ES-I3 (cell line): ENCODE measurements at regions not wholly inside any gene's neighbourhood (a gene's known extent, or its start where the extent isn't known, plus 50 kb on each side); places are given as distances from the start of the nearest gene placed in this dataset.

Experiments
- H3K36me3 ChIP-seq: 2 replicates; pipeline ENCODE4 v1.6.1; 2013; ENCODE audit warnings: mild to moderate bottlenecking, low read length, control low read depth, moderate library complexity; ENCODE audit not compliant: insufficient read depth
- H3K4me1 ChIP-seq: 2 replicates; pipeline ENCODE4 v1.6.1; 2013; ENCODE audit warnings: mild to moderate bottlenecking, control low read depth, low read length; ENCODE audit not compliant: insufficient read depth
- H3K9ac ChIP-seq: 2 replicates; pipeline ENCODE4 v1.6.1; 2013; ENCODE audit warnings: low read depth, mild to moderate bottlenecking, low read length, moderate library complexity
- H3K9me3 ChIP-seq: 2 replicates; pipeline ENCODE4 v1.6.1; 2013; ENCODE audit warnings: mild to moderate bottlenecking, low read length, moderate library complexity; ENCODE audit not compliant: control insufficient read depth, insufficient read depth

GRCh38 chr11:92511522-92512203 is 287.0 kb downstream of the FAT3 start:
- Histone ChIP-seq H3K36me3 (no peaks in the 10 kb centered on the region), H3K4me1 (peaks cover 28% of the 10 kb centered on the region), H3K9ac (no peak overlapping the region), H3K9me3 (no peaks in the 10 kb centered on the region)

DNA sequence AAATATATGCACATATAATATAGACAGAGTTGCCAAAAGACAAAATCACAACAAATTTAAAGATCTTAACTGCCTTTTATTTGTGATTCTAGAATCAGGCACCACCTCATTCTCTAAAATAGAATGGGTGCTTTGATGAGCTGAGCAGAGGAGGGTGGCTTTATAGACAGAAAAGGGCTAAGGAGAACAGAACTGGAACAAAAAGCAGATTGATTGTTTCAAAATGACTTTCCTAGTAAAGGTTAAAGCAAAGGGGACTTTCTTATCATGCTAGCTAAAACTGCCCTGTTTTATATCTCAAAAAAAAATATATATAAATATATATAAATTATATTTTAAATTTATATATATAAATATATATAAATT is 287.6 kb downstream of the FAT3 start:
- Histone ChIP-seq H3K9me3 (no peaks in the 10 kb centered on the region), H3K36me3 (no peaks in the 10 kb centered on the region), H3K4me1 (peaks cover 22% of the 10 kb centered on the region), H3K9ac (no peak overlapping the region)

- Histone ChIP-seq H3K9ac (no peak overlapping the region), H3K36me3 (no peaks in the 10 kb centered on the region)
These were observed 299.0 kb downstream of the FAT3 start for GRCh38 chr11:92523611-92524010.

DNA sequence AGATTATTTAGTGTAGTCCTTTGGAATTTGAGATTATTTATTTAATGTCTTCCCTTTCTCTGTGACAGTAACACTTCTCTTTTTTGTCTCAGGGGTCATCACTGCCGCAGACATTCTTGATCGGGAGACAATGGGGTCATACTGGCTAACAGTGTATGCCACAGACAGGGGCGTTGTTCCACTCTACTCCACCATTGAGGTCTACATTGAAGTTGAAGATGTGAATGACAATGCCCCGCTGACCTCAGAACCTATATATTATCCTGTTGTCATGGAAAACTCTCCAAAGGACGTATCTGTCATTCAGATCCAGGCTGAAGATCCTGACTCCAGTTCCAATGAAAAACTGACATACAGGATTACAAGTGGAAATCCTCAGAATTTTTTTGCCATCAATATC is 299.9 kb downstream of the FAT3 start:
- H3K36me3 ChIP-seq = no peaks in the 10 kb centered on the region
- no peak overlapping the region for H3K9ac ChIP-seq
- H3K9me3 ChIP-seq = no peaks in the 10 kb centered on the region
- no peaks in the 10 kb centered on the region for H3K4me1 ChIP-seq

More at GRCh38 chr11:92523611-92524010, 299.0 kb downstream of the FAT3 start:
- no peaks in the 10 kb centered on the region for H3K4me1 ChIP-seq
- H3K9me3 ChIP-seq = no peaks in the 10 kb centered on the region

- no peaks in the 10 kb centered on the region for H3K9me3 ChIP-seq
- H3K36me3 ChIP-seq = no peaks in the 10 kb centered on the region
- no peak overlapping the region for H3K9ac ChIP-seq
- H3K4me1 ChIP-seq = no peaks in the 10 kb centered on the region; the same call in 1 of the 2 replicates
These were observed 302.8 kb downstream of the FAT3 start for GRCh38 chr11:92527467-92527866.

DNA sequence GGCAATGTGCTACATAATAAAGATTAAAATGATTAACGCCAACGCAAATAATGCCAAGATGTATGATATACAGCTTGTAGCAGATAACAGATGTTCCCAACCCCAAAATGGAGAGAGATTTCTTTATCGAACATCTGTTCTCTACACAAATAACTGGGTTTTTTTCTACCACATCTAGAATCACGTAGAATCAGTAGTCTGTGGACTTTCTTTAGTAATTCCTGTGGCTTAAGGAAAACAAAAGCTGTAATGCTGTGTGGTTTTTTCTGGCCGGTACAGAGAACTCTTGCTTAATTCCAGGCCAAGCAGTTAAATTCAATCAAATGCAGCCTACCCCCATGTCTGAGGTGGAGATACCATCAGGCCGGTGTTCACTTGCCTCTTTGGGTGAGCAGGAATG is 303.4 kb downstream of the FAT3 start:
- no peaks in the 10 kb centered on the region for H3K9me3 ChIP-seq
- H3K9ac ChIP-seq = no peak overlapping the region
- H3K4me1 ChIP-seq = no peaks in the 10 kb centered on the region; the same call in 1 of the 2 replicates
- H3K36me3 ChIP-seq = no peaks in the 10 kb centered on the region

DNA sequence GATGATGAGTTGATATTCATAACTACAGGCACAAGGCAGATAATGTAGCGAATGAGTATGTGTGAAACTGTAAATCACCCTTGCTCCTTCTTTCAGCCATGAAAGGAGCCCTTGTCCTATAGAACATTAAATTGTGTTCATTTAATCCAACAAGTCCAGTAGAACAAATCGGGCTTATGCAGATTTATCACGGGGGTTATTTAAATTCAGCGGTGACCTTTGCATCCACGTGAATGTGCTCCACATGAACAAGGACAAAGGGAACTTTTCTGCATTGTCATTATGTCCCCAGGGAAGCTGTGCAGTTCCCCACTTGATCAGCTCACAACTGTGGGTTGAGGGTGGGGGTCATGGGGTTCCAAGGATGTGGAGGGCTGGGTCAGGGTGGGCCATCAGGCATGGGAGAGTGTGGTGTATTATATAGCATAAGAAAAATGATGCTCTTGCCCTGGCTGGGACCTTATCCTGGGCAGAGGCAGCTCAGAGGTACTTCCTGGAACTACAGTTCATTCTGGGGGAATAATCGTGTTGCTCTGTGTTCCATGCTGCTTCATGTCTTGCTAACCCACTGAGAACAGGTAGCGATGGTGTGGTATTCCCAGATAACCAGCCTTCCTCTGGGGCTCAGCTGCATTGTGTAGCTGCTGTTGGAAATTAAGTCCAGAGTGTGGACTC is 306.6 kb downstream of the FAT3 start:
- H3K36me3 ChIP-seq = no peaks in the 10 kb centered on the region; the same call in 1 of the 2 replicates
- H3K9ac ChIP-seq = no peak overlapping the region
- no peaks in the 10 kb centered on the region for H3K9me3 ChIP-seq
- H3K4me1 ChIP-seq = no peaks in the 10 kb centered on the region; the same call in 1 of the 2 replicates

DNA sequence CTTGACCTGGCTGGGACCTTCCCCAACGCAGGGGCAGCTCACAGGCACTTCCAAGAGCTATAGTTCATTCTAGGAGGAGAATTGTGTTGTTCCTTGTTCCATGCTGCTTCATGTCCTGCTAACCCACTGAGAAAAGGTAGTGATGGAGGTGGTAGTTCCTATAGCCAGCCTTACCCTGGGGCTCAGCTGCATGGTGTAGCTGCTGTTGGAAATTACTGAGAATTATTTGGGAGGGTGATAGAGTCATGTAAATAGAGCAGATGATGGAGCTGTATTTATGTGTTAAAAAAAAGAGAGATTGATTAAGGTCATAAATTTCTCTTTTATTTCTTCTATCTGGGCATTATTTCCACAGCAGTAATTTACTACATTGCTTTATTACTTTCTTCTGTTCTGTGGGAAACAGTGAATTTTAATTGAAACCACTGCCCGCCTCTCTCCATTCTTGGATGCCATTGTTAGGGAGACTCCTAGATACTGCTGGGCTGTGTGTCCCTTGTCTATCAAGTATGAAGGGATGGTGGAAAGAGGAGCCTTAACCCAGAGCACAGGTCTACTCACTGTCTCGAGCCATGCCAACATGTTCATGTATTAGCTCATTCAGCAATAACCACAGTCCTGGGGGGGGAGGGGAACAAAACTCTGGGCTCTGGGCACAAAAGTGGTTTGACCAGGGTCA is 309.2 kb downstream of the FAT3 start:
- H3K36me3 ChIP-seq = no peaks in the 10 kb centered on the region; the same call in 1 of the 2 replicates

GRCh38 chr11:92536883-92537282 is 312.3 kb downstream of the FAT3 start:
- Histone ChIP-seq H3K4me1 (peaks cover 10% of the 10 kb centered on the region; the same call in 1 of the 2 replicates), H3K9ac (no peak overlapping the region), H3K36me3 (no peaks in the 10 kb centered on the region; the same call in 1 of the 2 replicates), H3K9me3 (no peaks in the 10 kb centered on the region)

More for the DNA sequence above, 309.2 kb downstream of the FAT3 start:
- Histone ChIP-seq H3K9me3 (no peaks in the 10 kb centered on the region), H3K4me1 (no peaks in the 10 kb centered on the region; the same call in 1 of the 2 replicates), H3K9ac (no peak overlapping the region)

DNA sequence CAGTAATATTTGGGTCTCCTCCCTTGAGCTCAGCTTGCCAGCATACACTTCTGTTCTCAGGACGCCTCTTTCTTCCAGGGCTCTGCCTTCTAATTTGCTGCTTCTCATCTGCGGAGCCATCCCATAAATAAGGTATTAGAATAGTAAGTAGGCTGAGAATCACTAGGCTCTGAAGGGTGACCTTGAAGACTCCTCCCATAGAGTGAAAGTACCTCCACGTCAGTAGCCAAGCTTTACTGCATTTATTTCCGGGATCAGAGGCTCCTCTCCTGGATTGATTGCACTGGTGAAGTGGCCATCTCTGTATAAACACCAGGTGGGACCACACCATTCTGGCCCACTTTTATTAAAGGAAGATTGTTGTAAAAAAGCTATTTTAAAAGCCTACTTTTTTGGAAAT is 315.5 kb downstream of the FAT3 start:
- H3K36me3 ChIP-seq = no peaks in the 10 kb centered on the region
- no peaks in the 10 kb centered on the region for H3K9me3 ChIP-seq

DNA sequence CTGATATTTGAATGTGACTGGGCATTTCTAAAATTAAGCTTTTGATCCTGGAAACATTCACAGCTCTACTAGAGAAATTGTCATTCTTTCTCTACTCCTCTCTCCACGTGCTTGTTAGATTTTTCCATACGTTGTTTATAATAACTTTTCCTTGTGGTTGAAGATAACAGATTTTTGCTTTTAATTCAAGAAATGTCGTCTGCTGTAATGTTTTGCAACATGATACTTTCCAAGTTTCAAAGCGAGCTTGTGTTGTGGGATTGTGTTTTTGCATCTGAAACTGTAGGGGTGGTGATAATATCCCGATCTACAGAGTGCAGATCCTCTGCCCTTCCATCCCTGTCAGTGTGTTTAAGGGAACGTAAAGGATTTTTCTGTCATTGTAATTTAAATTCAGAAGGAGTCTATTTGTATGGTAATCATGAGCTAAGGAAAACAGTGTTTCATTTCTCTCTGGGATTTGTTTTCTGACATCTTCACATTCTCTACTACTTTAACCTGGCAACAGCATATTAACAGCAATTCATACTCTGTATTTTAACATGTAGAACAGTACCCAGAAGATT is 321.4 kb downstream of the FAT3 start:
- peaks cover 40% of the 10 kb centered on the region; the same call in 1 of the 2 replicates for H3K4me1 ChIP-seq
- H3K36me3 ChIP-seq = no peaks in the 10 kb centered on the region
- H3K9me3 ChIP-seq = no peaks in the 10 kb centered on the region
- H3K9ac ChIP-seq = no peak overlapping the region

More for the DNA sequence above, 315.5 kb downstream of the FAT3 start:
- H3K4me1 ChIP-seq = peaks cover 12% of the 10 kb centered on the region; the same call in 1 of the 2 replicates
- no peak overlapping the region for H3K9ac ChIP-seq

DNA sequence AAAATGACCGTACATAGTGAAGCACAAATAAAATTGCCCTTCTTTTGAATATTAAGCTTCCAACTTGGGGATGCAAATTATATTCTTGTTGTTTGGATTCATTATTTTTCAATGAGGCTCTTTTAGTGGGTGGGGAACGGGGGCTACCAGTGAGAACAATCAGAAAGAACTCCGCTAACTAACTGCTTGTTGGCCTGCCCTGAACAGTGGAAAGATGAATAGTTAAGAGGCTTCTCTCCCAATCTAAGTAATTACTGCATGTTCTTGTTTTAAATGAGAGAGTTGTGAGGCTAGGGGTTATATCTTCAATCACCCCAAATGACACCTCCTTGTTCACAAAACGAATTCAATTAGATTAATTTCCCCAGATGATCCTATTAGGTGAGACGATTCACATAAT is 322.0 kb downstream of the FAT3 start:
- H3K36me3 ChIP-seq = no peaks in the 10 kb centered on the region
- H3K9me3 ChIP-seq = no peaks in the 10 kb centered on the region
- H3K9ac ChIP-seq = no peak overlapping the region
- H3K4me1 ChIP-seq = peaks cover 43% of the 10 kb centered on the region; the same call in 1 of the 2 replicates

- no peak overlapping the region for H3K9ac ChIP-seq
- H3K9me3 ChIP-seq = no peaks in the 10 kb centered on the region
- no peaks in the 10 kb centered on the region for H3K36me3 ChIP-seq
- H3K4me1 ChIP-seq = peaks cover 38% of the 10 kb centered on the region; the same call in 1 of the 2 replicates
These were observed 325.8 kb downstream of the FAT3 start for GRCh38 chr11:92550411-92550810.

- Histone ChIP-seq H3K9me3 (no peaks in the 10 kb centered on the region), H3K36me3 (no peaks in the 10 kb centered on the region), H3K4me1 (peaks cover 33% of the 10 kb centered on the region; the same call in 1 of the 2 replicates), H3K9ac (no peak overlapping the region)
These were observed 326.3 kb downstream of the FAT3 start for GRCh38 chr11:92550871-92551270.
